Hematopoietic multipotent progenitor cell treated with erythropoietin and hydrocortisone succinate and interleukin-3 and kit ligand, for 8 days (in vitro differentiated cells): ENCODE measurements at regions not wholly inside any gene's neighbourhood (a gene's known extent, or its start where the extent isn't known, plus 50 kb on each side); places are given as distances from the start of the nearest gene placed in this dataset.
A peak's percentile ranks its signal among the peaks of the same experiment; 100 is the strongest.

Source experiments
- DNase-seq: peaks from one replicate; pipeline ENCODE4 v3.0.0-alpha.2; 2015

DNA sequence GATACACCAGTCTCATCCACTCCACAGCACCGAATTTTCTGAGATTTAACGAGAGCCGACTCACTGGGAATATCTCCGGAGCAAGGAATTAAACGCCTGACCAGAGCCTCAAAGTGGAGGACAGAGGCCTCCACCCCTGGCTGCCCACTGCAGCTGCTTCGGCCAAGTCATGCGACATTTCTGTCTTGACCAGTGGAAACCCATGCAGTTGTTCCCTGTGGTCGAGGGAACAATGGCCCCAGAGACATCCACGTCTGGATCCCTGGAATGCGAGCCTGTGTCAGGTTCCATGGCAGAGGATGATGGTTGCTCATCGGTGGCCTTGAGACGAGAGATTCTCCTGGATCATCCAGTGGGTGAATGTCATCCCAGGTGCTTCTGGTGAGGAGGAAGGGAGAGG is 65.7 kb upstream of the INSIG1 start:
- no peak for DNase-seq

DNA sequence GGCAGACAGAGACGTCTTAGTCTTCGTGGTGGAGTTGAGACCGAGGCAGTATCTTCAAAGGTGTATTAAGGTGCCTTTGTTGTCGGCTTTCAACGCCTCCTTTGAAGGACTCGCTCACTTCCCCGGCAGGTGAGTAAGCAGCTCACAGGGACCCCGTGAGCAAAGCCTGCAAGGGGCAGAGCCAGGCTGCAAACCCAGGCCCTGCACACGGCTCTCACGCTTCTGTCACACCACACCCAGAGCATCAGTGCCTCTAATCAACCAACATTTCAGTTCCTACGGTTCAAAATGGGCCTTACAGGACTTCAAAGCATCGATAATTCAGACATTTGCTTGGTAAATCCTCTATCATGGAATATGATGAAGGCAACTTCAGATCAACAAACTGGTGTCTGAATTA is 64.8 kb upstream of the INSIG1 start:
- DNase-seq = no peak

DNA sequence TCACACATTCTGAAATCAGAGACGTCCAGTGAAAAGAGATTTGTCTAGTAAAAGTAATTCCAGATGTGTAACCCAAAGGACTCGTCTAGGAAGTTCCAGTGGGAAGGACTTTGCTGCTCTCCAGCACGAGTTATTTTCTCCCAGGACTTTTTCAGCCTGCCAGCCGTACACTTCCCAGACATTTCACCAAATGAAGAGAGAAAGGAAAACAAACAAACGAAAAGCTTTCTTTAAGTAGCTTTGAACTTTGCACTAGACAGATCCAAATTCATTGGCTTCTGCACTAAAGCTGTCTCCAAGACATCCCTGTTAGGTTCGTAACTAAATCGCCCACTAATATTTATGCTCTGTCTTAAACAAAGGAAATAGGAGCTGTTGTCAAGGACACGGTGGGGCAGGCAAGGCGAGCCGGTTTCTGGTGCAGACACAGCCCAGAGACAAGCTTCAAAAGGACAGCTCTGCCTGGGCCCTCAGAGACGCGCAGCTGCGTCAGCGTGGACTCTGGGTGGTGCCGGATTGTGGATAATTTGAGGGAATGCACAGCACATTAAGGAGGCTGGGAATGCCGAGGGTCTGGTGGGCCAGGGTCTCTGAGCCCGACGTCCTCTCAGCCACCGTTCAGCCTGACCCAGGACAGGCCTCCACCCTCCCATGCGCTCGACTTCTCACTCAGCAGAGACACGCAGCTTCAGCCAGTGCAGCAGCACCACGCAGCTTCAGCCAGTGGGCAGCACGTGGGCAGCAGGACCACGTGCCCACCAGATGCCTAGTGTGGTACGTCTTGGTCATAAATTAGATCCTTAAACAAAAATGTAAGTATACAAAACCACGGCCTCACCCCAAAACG is 64.1 kb upstream of the INSIG1 start:
- DNase-seq = no peak

DNA sequence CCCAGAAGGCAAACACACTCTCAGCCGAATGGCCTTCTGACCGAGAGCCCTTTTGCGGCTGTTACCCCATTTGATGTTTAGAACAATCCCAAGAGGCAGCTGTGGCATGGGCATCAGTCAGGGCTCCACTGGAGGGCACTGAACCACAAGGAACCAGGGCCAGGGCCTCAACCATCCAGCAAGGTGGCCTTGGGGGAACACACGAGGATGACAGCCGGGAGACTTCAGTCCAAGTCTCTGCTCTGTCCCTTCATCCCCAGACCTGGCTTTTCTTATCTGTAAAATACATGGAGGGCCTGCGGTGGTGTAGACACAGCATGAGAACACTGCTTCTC is 63.6 kb upstream of the INSIG1 start:
- peak; percentile 21 for DNase-seq

DNA sequence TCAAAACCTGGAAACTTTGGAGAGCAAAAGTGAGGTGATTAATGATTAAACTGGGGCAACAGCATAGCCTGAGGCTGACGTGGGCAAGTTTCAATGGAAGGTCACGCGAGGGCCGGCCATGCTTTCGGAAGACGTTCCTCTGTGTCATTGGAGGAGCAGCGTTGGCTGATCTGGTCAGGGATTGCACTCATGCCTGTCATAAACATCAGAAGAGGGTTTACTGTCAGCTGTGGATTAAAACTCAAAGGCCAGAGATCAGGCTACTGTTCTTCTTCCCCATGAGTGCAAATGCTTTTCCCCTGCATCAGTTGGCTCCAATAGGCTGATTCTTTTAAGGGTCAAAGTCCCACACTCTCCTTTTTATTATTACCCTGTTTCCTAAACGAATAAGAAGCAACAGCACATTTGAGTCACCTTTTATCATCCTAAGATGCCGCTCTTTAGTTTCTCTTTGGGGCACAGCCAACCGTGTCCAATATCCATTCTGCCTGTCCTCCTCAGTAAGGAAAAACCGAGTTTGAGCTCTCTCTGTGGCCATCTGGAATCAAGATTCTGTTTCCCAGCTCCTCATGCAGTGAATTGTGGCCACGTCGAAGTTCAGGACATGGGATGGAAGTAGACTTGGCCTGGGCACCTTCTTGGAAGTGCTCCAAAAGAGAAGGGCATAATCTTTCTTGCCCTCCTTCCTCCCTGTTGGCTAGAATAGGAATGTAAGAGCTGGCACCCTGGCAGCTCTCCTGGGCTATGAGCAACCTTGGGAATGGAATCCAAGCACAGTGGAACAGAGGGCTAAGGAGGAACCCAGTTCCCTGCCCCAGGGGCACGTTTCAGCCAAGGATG is 62.5 kb upstream of the INSIG1 start:
- DNase-seq = no peak

DNA sequence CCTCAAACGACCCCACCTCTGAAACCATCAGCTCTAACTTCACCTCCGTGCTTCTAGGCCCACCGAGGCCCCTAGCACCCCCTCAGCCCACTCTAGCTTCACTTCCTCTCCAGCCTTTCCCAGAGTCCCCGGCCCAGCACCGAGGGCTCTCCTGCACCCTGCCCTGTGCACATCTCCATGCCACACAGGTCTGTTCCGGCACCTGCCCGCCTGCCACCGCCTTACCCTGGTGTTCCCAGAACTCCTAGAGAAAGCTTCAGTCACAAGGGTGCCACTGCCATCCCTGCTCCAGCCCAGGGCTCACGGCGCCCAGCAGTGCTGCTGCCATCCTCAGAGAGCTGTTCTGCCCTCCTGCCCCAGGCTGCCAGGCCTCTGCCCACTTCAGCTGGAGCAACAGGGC is 61.3 kb upstream of the INSIG1 start:
- DNase-seq = no peak

DNA sequence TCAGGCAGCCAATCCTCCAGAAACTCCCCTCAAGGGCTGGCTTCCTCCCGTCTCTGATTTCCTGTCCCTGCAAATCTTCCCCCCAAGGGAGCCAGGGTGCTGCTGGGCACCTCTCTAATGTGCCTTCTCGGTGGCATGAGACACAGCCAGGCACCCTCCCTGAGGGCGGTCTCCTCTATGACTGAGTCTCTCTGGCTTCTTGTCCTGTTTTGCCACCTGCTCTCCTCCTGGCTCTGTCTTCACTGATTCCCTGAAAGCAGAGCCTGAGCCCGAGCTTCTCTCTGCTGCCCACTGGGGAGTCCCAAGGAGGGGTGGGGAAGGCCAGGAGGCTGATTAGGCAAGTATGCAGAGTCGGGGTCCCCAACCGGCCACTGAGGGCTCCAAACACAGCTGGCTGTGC is 60.4 kb upstream of the INSIG1 start:
- no peak for DNase-seq

DNA sequence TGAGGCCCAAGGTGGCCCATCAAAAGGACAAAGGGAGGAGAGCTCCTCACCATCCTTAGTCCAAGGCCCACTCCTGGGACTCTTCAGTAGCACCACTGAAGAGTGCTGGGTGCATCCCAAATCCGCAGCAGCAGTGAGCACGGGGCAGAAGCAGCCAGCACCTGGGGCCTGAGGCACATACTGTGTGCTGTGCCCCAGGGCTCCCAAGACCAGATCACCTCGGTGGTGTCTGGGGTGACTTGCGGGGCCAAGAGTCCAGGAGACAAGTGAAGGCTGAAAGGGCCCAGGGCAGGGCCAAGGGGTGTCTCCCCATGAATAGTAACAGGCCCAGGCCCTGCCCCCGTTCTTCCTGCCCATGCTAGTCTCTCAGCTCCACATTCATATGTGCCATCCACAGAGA is 59.9 kb upstream of the INSIG1 start:
- no peak for DNase-seq

DNA sequence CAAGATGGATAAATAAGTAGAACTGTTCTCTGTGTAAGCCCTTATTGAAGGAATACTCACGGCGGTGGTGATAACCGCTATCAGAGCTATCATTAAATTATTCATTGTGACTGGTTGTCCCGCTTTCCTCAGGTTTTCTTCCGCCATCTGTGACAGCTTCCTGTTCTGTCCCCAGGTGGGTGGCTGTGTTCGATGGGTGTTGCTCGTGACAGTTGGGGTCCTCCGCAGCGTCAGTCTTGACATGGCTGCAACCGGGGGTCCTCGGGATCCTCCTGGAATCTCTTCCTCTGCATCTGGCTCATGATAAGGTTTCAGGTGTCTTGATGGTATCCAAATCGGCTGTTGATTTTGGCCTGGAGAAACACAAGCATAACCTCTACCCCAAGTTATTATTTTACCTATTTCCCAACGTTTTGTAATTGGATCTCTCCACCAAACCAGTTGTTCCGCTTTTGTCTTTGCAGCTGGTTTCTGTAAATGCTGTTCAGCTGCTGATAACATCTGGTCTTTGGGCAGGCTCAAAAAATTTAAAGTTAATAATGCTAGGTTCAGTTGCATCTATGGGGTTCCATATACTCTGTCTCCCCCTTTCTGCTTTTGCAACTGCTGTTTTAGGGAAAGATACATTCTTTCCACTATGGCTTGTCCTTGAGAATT is 58.1 kb upstream of the INSIG1 start:
- peak; percentile 4 for DNase-seq

DNA sequence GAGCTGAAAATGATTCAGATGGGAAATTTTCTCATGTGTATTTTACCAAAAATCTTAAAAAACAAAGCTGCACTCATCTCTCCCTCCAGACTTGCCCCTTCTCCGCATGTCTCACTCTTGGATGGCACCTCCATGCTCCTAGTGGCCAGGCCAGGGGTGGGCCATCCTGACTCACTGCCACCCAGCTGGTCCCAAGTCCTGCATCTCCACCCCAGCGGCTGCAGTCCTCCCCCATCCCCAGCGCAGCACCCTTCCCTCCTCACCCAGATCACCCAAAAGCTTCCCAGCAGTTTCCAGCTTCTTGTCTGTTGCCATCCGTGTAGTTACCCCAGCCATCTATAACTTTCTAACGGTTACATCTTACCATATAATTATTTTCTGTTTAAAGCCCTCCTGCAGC is 53.0 kb upstream of the INSIG1 start:
- no peak for DNase-seq

DNA sequence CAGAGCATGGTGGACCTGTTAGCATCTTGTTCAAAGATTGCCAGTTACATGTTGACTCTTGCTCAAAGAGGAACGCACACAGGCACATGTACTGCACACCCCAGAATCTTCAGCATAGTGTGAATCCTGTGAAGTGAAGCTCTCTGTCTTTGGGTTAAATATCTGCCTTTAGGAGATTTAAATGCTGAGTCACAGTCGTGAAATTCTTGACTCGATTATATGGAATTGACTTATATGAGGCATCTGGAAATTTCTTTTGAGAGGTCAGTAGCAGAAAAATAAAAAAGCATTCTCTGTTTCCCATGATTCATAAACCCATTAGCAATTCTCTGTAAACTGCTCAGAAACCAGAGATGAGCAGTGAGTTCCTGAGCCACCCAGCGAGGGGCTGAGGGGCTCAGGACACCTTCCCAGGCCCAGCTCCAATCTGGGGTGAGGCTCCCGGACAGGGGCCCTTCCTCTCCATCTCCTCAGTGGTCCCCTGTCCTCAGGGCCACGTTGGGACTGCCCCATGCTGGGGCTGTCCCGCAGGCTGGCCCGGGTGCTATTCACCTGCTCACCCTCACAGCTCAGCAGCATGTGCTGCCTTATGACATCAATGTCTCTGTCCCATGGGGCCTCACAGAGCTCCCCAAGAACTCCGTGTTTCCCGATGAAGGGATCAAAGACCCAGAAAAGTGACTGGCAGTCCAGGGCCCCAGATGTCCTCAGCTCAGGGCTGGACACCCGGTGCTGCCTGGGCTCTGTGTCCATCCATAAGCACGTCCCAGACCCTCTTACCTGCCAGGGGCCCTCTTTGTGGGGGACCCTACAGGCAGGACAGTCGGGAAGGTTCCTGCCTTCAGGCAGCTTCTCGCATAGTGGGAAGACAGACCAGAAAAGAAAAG is 50.0 kb upstream of the INSIG1 start:
- DNase-seq = no peak
